ENCODE measurements at regions not wholly inside any gene's neighbourhood (a gene's known extent, or its start where the extent isn't known, plus 50 kb on each side); places are given as distances from the start of the nearest gene placed in this dataset.

DNA sequence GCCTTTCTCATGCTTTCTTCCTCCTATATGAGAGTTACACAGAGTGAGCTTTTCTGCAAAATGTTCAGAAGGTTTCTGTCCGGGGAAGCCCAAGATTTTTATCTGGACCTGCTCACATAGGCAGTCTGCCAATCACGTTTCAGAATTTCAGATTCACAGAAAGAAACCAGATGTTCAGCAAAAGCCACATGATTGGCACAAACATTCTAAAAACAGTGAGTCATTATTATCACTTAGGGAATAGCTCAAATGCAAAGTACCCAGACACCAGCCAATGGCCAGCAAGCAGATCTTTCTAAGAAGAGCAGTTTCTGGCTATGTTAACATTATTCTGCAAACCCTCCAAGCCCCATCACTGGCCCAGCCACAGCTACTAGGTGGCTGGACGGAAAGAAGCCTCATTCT is 1558.5 kb upstream of the TMEM132C start:
- no peak for TF ChIP-seq POLR2A (IDR thresholded peaks at IDR 0.05)
- TF ChIP-seq, protein P1, sequence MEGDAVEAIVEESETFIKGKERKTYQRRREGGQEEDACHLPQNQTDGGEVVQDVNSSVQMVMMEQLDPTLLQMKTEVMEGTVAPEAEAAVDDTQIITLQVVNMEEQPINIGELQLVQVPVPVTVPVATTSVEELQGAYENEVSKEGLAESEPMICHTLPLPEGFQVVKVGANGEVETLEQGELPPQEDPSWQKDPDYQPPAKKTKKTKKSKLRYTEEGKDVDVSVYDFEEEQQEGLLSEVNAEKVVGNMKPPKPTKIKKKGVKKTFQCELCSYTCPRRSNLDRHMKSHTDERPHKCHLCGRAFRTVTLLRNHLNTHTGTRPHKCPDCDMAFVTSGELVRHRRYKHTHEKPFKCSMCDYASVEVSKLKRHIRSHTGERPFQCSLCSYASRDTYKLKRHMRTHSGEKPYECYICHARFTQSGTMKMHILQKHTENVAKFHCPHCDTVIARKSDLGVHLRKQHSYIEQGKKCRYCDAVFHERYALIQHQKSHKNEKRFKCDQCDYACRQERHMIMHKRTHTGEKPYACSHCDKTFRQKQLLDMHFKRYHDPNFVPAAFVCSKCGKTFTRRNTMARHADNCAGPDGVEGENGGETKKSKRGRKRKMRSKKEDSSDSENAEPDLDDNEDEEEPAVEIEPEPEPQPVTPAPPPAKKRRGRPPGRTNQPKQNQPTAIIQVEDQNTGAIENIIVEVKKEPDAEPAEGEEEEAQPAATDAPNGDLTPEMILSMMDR (IDR thresholded peaks at IDR 0.05), result no peak

Measured in adrenal gland (tissue), 5 donors.